Mesenchymal stem cell (in vitro differentiated cells and primary cell): ENCODE measurements at regions not wholly inside any gene's neighbourhood (a gene's known extent, or its start where the extent isn't known, plus 50 kb on each side); places are given as distances from the start of the nearest gene placed in this dataset.

ENCODE experiments used
- DNase-seq: peaks from one replicate; pipeline ENCODE4 v3.0.0-alpha.2; 2013
- H2AFZ ChIP-seq: one replicate; pipeline ENCODE4 v1.6.1; 2013; ENCODE audit warnings: low read depth, mild to moderate bottlenecking, control low read depth, inconsistent platforms, low read length, moderate library complexity
- H2AK5ac ChIP-seq: 2 replicates; pipeline ENCODE4 v1.6.1; 2013; ENCODE audit warnings: low read length, moderate library complexity, mild to moderate bottlenecking, inconsistent platforms; ENCODE audit not compliant: severe bottlenecking
- H2BK120ac ChIP-seq: one replicate; pipeline ENCODE4 v1.6.1; 2013; ENCODE audit warnings: low read depth, mild to moderate bottlenecking, inconsistent platforms, low read length, moderate library complexity
- H2BK12ac ChIP-seq, 2 experiments: one replicate each; pipeline ENCODE4 v1.6.1; 2013; ENCODE audit warnings: inconsistent platforms in 2 of 2, low read length in 2 of 2, mild to moderate bottlenecking in 2 of 2, moderate library complexity in 2 of 2, control low read depth in 1 of 2
- H2BK15ac ChIP-seq: one replicate; pipeline ENCODE4 v1.6.1; 2013; ENCODE audit warnings: mild to moderate bottlenecking, low read depth, inconsistent platforms; ENCODE audit not compliant: poor library complexity, severe bottlenecking
- H2BK5ac ChIP-seq: 2 replicates; pipeline ENCODE4 v1.6.1; 2013; ENCODE audit warnings: low read depth, mild to moderate bottlenecking, low read length, control low read depth, inconsistent platforms; ENCODE audit not compliant: poor library complexity, severe bottlenecking
- H3K14ac ChIP-seq, 2 experiments: one replicate each; pipeline ENCODE4 v1.6.1; 2013; ENCODE audit warnings: inconsistent platforms in 2 of 2, low read length in 2 of 2, control low read depth in 1 of 2, mild to moderate bottlenecking in 1 of 2, moderate library complexity in 1 of 2
- H3K18ac ChIP-seq, 2 experiments: one replicate each; pipeline ENCODE4 v1.6.1; 2013; ENCODE audit warnings: inconsistent platforms in 2 of 2, low read length in 2 of 2, control low read depth in 1 of 2, low read depth in 1 of 2, mild to moderate bottlenecking in 1 of 2
- H3K23ac ChIP-seq, 2 experiments: one replicate each; pipeline ENCODE4 v1.6.1; 2013; ENCODE audit warnings: inconsistent platforms in 2 of 2, low read length in 2 of 2, mild to moderate bottlenecking in 2 of 2, moderate library complexity in 2 of 2, control low read depth in 1 of 2
- H3K27ac ChIP-seq: 2 replicates; pipeline ENCODE4 v1.5.1; 2013; ENCODE audit warnings: mild to moderate bottlenecking, moderate library complexity, low read length, control low read depth, inconsistent platforms; ENCODE audit not compliant: poor library complexity, severe bottlenecking
- H3K27me3 ChIP-seq, 2 experiments: 2 replicates each; pipeline versions ENCODE4 v1.6.1 to v1.7.0; 2013; ENCODE audit warnings: low read length in 2 of 2, mild to moderate bottlenecking in 2 of 2, moderate library complexity in 2 of 2, control low read depth in 1 of 2, inconsistent platforms in 1 of 2; ENCODE audit not compliant: control insufficient read depth in 1 of 2, insufficient read depth in 1 of 2
- H3K36me3 ChIP-seq, 2 experiments: 2 replicates each; pipeline versions ENCODE4 v1.6.1 to v1.7.0; 2013; ENCODE audit warnings: low read length in 2 of 2, control low read depth in 1 of 2, inconsistent platforms in 1 of 2, low read depth in 1 of 2, mild to moderate bottlenecking in 1 of 2; ENCODE audit not compliant: insufficient read depth in 2 of 2, control insufficient read depth in 1 of 2
- H3K4ac ChIP-seq, 2 experiments: one replicate each; pipeline ENCODE4 v1.6.1; 2013; ENCODE audit warnings: inconsistent platforms in 2 of 2, low read length in 2 of 2, mild to moderate bottlenecking in 2 of 2, moderate library complexity in 2 of 2, control low read depth in 1 of 2, low read depth in 1 of 2
- H3K4me1 ChIP-seq: 2 replicates; pipeline ENCODE4 v1.6.1; 2013; ENCODE audit warnings: low read depth, low read length, control low read depth; ENCODE audit not compliant: control insufficient read depth, insufficient read depth
- H3K4me2 ChIP-seq: 2 replicates; pipeline ENCODE4 v1.6.1; 2013; ENCODE audit warnings: low read length, mild to moderate bottlenecking, inconsistent platforms; ENCODE audit not compliant: poor library complexity, severe bottlenecking
- H3K4me3 ChIP-seq, 2 experiments: 2 replicates each; pipeline versions ENCODE4 v1.5.1 to v1.7.0; 2013; ENCODE audit warnings: low read length in 2 of 2, mild to moderate bottlenecking in 2 of 2, control low read depth in 1 of 2, low read depth in 1 of 2; ENCODE audit not compliant: insufficient read depth in 1 of 2
- H3K79me1 ChIP-seq: replicated peaks from 2 replicates; pipeline ENCODE4 v1.6.1; 2013; ENCODE audit warnings: mild to moderate bottlenecking, control low read depth, low read length, inconsistent platforms; ENCODE audit not compliant: poor library complexity, severe bottlenecking
- H3K9ac ChIP-seq: 2 replicates; pipeline ENCODE4 v1.7.0; 2013; ENCODE audit warnings: mild to moderate bottlenecking, low read length, moderate library complexity
- H3K9me3 ChIP-seq: 2 replicates; pipeline ENCODE4 v1.7.0; 2013; ENCODE audit warnings: mild to moderate bottlenecking, low read length; ENCODE audit not compliant: control insufficient read depth
- H4K8ac ChIP-seq: one replicate; pipeline ENCODE4 v1.6.1; 2013; ENCODE audit warnings: inconsistent platforms, mild to moderate bottlenecking, low read length, moderate library complexity
- H4K91ac ChIP-seq: one replicate; pipeline ENCODE4 v1.6.1; 2013; ENCODE audit warnings: mild to moderate bottlenecking, low read length, inconsistent platforms
- WGBS: methylation state at CpG from one replicate; pipeline ENCODE4 v1.1.7; 2013; ENCODE audit warnings: mixed read lengths; 5-methylcytosine and 5-hydroxymethylcytosine counted together

GRCh38 chr1:48077795-48078222, 80.6 kb upstream of the TRABD2B start:
- H3K9ac ChIP-seq = no peak overlapping the region
- H3K4me2 ChIP-seq = no peak overlapping the region
- H3K23ac ChIP-seq = no peak overlapping the region
- no peak overlapping the region for H3K14ac ChIP-seq
- H2AFZ ChIP-seq = no peak overlapping the region
- no peaks in the 10 kb centered on the region for H3K9me3 ChIP-seq
- no peak overlapping the region for H2AK5ac ChIP-seq
- H4K91ac ChIP-seq = no peak overlapping the region
- H3K36me3 ChIP-seq = no peaks in the 10 kb centered on the region
- WGBS = 32% methylated on average over 4 of the region's 5 CpGs
- H3K4me1 ChIP-seq = no peaks in the 10 kb centered on the region
- H2BK12ac ChIP-seq = no peak overlapping the region
- H3K79me1 ChIP-seq = no peaks in the 10 kb centered on the region
- H2BK120ac ChIP-seq = no peak overlapping the region
- no peak overlapping the region for H3K4ac ChIP-seq
- H2BK15ac ChIP-seq = no peak overlapping the region
- no peak overlapping the region for H3K18ac ChIP-seq
- DNase-seq = no peak
- H3K27ac ChIP-seq = no peak overlapping the region
- no peak overlapping the region for H4K8ac ChIP-seq
- no peak overlapping the region for H3K4me3 ChIP-seq
- peaks cover 0 to 44% of the 10 kb centered on the region in 2 experiments for H3K27me3 ChIP-seq
- H2BK5ac ChIP-seq = no peak overlapping the region

GRCh38 chr1:48076017-48076416, 78.8 kb upstream of the TRABD2B start:
- Histone ChIP-seq H3K4me3 (no peak overlapping the region), H2AK5ac (no peak overlapping the region), H3K14ac (no peak overlapping the region), H3K36me3 (no peaks in the 10 kb centered on the region), H2BK15ac (no peak overlapping the region), H4K91ac (no peak overlapping the region), H4K8ac (no peak overlapping the region), H3K27ac (no peak overlapping the region), H3K4me2 (no peak overlapping the region), H3K27me3 (peaks cover 0 to 45% of the 10 kb centered on the region in 2 experiments), H3K79me1 (no peaks in the 10 kb centered on the region), H2AFZ (no peak overlapping the region), H3K4me1 (no peaks in the 10 kb centered on the region), H3K23ac (no peak overlapping the region), H2BK5ac (no peak overlapping the region), H3K9ac (no peak overlapping the region), H2BK12ac (no peak overlapping the region), H3K9me3 (no peaks in the 10 kb centered on the region), H3K18ac (no peak overlapping the region), H3K4ac (no peak overlapping the region), H2BK120ac (no peak overlapping the region)
- no peak for DNase-seq

- Histone ChIP-seq H3K9me3 (no peaks in the 10 kb centered on the region), H2BK12ac (no peak overlapping the region), H3K4ac (no peak overlapping the region), H4K91ac (no peak overlapping the region), H3K14ac (no peak overlapping the region), H2AFZ (no peak overlapping the region), H3K27me3 (peaks cover 0 to 39% of the 10 kb centered on the region in 2 experiments), H2AK5ac (no peak overlapping the region), H2BK5ac (no peak overlapping the region), H3K18ac (no peak overlapping the region), H4K8ac (no peak overlapping the region), H3K4me1 (no peaks in the 10 kb centered on the region), H3K27ac (no peak overlapping the region), H3K9ac (no peak overlapping the region), H3K23ac (no peak overlapping the region), H3K4me3 (no peak overlapping the region), H2BK120ac (no peak overlapping the region), H3K4me2 (no peak overlapping the region), H2BK15ac (no peak overlapping the region), H3K79me1 (no peaks in the 10 kb centered on the region), H3K36me3 (no peaks in the 10 kb centered on the region)
- WGBS = 80% methylated on average over 6 of the region's 12 CpGs
- no peak for DNase-seq
These were observed 76.8 kb upstream of the TRABD2B start for GRCh38 chr1:48073798-48074530.

- Histone ChIP-seq H3K9me3 (no peaks in the 10 kb centered on the region), H3K14ac (no peak overlapping the region), H2AFZ (no peak overlapping the region), H3K4me3 (no peak overlapping the region), H3K23ac (no peak overlapping the region), H3K4me1 (peaks cover 2% of the 10 kb centered on the region), H4K91ac (no peak overlapping the region), H2AK5ac (no peak overlapping the region), H3K4ac (no peak overlapping the region), H3K9ac (no peak overlapping the region), H3K79me1 (no peaks in the 10 kb centered on the region), H2BK15ac (no peak overlapping the region), H2BK120ac (no peak overlapping the region), H3K4me2 (no peak overlapping the region), H2BK5ac (no peak overlapping the region), H2BK12ac (no peak overlapping the region), H3K27ac (no peak overlapping the region), H4K8ac (no peak overlapping the region), H3K36me3 (no peaks in the 10 kb centered on the region), H3K27me3 (peaks cover 0 to 30% of the 10 kb centered on the region in 2 experiments), H3K18ac (no peak overlapping the region)
- no peak for DNase-seq
- 96% methylated on average over 1 of the region's 1 CpG for WGBS
These were observed 74.3 kb upstream of the TRABD2B start for GRCh38 chr1:48071513-48071912.
